ENCODE measurements at regions not wholly inside any gene's neighbourhood (a gene's known extent, or its start where the extent isn't known, plus 50 kb on each side); places are given as distances from the start of the nearest gene placed in this dataset.
"Not testable (repeated sequence)": the region's sequence is repeated elsewhere in the genome, so short reads cannot be mapped to it uniquely, and the experiment has no call there.

- DNase-seq = no peak
Observed at GRCh38 chr6:163741743-163742363, 327.3 kb downstream of the QKI start.

GRCh38 chr6:163741342-163741741, 326.8 kb downstream of the QKI start:
- no peak for DNase-seq

GRCh38 chr6:163739966-163740365, 325.4 kb downstream of the QKI start:
- DNase-seq = no peak

- DNase-seq = no peak
Observed at GRCh38 chr6:163739408-163739725, 324.8 kb downstream of the QKI start.

GRCh38 chr6:163738725-163739407, 324.3 kb downstream of the QKI start:
- DNase-seq = no peak

- DNase-seq = no peak
Observed at GRCh38 chr6:163738304-163738703, 323.8 kb downstream of the QKI start.

GRCh38 chr6:163735076-163735475, 320.6 kb downstream of the QKI start:
- no peak for DNase-seq

GRCh38 chr6:163733061-163733460, 318.5 kb downstream of the QKI start:
- DNase-seq = no peak

- no peak for DNase-seq
Observed at GRCh38 chr6:163732479-163732878, 318.0 kb downstream of the QKI start.

GRCh38 chr6:163732014-163732351, 317.5 kb downstream of the QKI start:
- DNase-seq = not testable (repeated sequence)

GRCh38 chr6:163731215-163732013, 316.9 kb downstream of the QKI start:
- DNase-seq = no peak

- DNase-seq = no peak
Observed at GRCh38 chr6:163730246-163731210, 316.0 kb downstream of the QKI start.

GRCh38 chr6:163729127-163729872, 314.8 kb downstream of the QKI start:
- DNase-seq = no peak

GRCh38 chr6:163728442-163729126, 314.1 kb downstream of the QKI start:
- DNase-seq = no peak

- DNase-seq = no peak
Observed at GRCh38 chr6:163726037-163726695, 311.6 kb downstream of the QKI start.

GRCh38 chr6:163725008-163725941, 310.8 kb downstream of the QKI start:
- DNase-seq = no peak

- no peak for DNase-seq
Observed at GRCh38 chr6:163724196-163724595, 309.7 kb downstream of the QKI start.

GRCh38 chr6:163723759-163724158, 309.2 kb downstream of the QKI start:
- DNase-seq = no peak

GRCh38 chr6:163721922-163722692, 307.6 kb downstream of the QKI start:
- DNase-seq = no peak
